HG03378 (cell line): ENCODE measurements at regions not wholly inside any gene's neighbourhood (a gene's known extent, or its start where the extent isn't known, plus 50 kb on each side); places are given as distances from the start of the nearest gene placed in this dataset.

Source experiments
- ATAC-seq: cut with Tn5 transposase; IDR thresholded peaks from one replicate; pipeline ENCODE4 v1.9.1; 2021; ENCODE audit warnings: mild to moderate bottlenecking, moderate library complexity; ENCODE audit not compliant: unreplicated experiment

DNA sequence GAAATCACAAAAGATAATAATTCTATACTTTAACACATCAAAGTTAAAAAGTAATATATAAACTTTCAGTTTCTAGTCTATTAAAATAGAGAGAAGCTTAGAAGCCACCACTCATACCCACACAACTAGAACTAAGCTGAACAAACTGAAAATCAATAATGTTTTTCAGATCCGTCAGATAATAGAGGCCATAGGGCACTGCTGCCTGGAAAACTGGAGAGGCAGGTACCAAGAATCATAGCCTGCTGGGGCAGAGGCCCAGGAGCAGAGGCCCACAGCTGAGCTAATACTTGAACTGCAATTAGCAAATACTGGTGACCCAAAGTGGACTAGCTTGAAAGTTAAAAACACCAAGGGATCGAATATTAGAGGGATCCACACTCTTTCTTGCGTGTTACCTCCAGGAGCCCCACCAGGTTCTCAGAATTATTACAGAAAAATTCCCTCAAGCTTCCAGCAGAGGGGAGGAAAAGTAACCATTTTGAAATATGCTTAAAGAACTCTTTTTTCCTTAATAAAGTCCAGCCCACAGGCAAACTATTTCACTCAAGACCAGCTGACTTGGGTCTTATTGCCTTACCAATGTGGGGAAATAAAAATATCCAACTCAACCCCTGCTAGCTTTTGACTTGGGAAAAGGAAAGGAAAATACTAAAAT lies 774.1 kb upstream of the IGFBP3 start:
- ATAC-seq, result no peak

DNA sequence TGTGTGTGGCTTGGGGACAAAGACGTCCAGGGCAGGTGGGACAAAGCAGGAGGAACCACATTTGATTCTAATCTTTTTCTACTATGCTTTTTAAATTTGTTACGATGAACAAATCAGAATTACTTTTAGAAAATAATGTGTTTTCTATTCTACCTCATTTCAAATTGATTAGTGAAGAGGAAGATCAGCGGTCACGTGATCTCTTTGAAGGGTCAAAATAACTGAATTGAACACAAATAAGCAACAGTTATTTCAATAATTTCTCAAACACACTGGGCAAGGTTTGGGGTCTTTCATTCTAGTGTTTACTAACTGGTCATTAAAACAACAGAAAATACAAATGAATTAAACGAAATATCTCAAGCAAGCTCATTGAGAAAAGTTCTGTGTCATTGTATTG lies 773.0 kb upstream of the IGFBP3 start:
- no peak for ATAC-seq

DNA sequence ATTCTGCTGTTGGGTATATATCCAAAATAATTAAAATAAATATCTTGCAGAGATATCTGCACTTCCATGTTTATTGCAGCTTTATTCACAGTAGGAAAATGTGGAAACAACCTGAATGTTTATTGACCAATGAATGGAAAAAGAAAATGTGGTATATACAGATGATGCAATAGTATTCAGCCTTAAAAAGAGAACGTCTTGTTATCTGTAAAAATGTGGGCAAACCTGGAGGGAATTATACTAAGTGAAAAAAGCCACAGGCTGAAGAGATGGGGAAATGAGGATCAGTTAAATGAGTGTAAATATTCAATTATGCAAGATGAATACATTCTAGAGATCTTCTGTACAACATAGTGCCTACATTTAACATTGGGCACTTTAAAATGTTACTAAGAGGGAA lies 766.1 kb upstream of the IGFBP3 start:
- ATAC-seq, result no peak

DNA sequence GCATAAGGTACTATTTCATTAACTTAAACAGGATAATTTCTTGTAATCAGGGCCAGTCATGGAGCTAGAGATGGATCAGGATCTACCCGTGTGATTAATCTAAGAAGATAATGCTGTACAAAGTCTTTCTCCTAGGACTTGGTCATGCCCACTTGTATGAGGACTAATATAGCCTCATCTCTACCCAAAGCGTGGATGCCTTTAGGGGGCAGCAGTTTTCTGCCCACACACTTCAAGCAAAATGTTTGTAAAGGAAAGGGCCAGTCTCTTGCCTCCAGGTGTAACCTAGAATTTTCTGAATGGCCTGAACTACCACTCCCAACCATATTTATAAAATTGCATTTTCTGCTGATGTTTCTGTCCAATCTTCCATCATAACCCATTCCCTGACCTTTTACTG lies 764.0 kb upstream of the IGFBP3 start:
- no peak for ATAC-seq

DNA sequence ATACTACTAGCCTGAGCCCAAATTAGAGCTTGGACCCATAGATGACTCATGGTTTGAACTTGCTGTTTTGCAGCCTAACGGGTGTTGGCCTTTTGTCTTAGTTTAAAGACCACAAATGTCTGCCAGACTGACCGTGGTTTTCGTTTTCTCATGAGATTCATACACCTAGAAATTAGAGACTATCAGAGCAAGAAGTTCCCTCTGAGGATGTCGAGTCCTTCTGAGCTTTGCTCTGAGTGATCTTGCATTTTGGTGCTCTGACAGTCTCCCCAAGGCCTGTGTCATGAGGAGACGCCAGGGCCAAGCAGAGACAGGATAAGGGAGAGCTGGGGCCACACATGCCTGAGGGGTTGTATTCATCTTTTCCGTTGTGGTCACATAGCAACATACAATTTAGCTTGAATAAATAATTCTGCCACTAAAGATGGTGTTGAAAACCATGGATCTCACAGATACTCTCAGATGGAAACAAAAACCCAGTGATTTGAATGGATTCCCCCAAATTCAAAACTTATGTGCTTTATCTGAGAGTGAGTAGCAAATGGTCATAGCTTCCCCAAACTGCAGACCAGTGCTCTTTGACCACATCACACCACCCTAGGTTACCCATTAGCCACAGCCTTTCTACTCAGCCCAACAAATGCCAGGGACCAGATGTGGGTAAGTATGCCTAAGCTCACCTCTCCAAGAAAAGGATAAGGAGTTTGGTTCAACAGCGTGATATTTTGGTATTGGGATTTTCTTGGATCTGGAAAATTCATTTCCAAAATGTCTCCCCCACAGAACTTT lies 762.0 kb upstream of the IGFBP3 start:
- no peak for ATAC-seq

DNA sequence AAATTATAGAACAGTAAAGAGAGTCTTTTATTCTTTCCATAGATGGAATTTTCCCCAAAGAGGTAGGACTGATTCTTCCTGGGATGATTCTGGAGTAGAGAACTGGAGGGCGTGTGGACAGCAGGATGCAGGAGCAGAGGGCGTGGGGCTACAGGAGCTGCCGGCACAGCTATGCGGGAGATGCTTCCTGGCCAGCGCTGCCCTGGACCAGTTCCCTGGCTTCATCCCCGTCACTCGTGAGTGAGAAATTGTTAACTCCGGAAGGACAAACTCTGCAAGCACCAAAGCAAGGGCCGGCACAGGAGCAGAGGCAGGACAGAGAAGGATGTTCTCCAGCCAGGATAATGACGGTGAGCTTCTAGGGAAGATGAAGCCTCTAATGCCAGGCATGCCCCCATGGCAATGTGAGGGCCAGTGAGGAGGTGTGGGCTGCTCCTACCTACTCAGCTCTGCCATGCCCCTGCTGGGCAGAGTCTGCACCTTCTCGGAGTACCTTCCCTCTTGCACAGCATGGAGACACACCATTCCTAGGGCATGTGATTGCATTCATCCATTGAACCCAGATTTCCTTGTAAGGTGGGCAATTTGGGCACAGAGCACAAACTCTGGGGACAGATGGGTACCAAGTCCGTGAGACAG lies 760.9 kb upstream of the IGFBP3 start:
- ATAC-seq, result no peak

DNA sequence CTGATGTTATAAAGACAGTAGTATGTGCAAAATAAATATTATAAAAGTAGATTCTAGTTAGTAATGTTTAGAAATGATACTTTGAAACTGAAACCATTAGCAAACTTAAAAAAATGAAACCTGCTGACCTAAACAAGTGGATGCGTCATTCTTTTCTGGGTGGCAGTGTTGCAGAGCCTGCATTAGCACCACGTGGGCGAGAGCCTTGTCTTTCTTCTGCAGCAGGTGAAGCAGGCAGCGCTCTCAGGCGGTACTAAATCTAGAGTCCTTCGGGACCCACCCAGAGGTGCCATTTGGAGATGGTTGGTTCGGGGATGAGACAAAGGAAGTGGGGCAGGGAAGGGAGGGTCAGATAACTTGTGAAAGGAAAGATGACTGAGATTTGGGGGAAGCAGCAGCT lies 759.1 kb upstream of the IGFBP3 start:
- peak; percentile 44 for ATAC-seq

DNA sequence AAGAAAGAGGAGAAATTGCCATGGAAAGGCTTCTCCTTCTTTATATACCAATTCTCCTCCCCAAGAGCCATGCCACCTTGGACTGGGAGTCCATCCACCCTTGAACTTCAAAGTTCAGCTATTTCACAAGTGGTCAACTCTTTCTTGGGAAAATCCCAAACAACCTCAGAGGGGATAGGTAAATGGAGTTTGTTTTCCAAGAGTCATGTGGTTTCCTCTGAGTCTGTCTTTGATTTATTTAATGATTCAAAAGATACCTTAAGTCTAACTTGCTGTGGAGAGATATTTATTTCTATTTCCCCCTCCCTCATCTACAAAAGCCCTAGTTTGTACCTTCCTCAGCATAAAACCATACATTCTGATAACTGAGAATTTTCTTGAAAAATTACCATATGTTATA lies 758.6 kb upstream of the IGFBP3 start:
- no peak for ATAC-seq

DNA sequence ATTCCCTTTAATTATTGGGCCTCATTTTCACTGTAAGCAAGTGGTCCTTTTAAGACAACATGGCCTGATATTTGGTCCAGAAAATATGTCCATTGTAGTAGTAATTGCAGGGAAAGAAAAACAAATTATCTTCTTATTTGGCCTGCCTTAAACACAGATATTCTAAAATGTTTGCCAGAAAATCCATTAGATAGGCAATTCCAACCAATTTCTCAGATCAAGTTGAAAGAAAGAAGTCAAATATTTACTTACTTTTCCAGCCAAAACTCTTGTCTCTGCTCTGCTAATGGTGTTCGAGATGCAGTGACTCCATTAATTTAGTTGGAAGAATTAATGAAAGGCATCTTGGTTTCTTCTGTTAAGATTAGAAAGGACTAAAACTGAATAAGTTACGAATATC lies 757.3 kb upstream of the IGFBP3 start:
- ATAC-seq, result no peak

DNA sequence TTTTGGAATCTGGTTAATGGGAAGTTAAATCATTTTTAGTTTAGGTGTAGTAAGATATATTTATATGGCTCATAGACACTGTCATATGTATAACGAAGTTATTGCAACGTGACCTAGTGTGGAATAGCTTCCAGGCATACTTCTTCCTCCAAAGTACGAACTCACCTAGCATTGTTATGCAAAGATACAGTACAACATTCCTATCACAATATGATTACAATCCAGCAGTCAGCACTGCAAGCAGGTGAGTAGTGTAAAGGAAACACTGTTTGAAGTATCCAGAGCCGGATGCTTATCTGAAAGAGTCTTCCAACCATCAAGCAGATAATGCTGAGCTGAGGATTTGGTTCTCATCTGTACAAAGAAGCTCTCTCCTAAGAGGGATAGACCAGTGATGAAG lies 754.4 kb upstream of the IGFBP3 start:
- ATAC-seq, result no peak

DNA sequence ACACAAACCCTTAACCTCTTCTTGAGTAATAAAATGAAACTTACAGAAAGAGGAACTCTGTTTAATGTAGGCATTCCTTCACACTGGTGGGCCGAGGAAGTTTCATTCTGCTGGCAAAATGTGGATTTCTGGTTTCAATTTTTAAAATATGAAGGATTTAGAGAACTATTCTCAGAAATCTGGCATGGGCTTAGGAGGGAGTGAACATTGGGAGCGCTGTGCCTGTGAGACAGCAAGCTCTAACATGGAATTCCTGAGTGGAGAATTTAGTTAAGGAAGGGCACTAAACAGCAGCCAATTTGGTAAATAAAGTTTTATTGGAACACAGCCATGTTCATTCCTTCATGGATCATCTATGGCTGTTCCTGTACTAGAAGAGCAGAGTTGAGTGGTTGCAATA lies 751.8 kb upstream of the IGFBP3 start:
- no peak for ATAC-seq

DNA sequence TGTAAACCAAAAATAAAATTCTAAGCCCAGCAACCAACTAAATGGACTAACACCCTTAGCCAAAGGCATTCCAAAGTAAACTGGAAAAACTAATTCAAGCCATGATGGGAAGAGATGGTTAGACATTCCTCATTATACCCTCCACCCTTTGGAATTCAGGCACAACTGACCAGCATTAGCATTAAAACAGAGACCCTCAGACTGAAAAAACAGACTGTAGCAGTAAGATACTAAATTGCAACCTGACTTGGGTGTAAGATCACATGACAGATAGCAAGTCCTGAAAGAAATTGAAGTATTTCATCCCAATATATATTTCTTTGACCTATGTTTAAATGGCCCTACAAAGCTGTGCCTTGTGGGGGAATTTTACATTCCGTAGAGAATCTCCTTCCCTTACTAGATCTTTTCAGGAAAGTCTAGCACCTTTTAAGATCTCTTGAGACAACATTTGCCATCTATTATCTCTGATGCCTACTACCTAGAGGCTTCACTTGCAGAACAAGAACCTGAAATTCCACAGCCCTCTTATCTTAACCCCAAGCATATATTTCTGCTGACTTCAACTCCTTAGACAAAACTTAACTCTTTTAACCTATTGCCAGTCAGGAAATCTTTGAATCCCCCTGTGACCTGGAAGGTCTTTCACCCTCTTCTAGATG lies 750.2 kb upstream of the IGFBP3 start:
- no peak for ATAC-seq

DNA sequence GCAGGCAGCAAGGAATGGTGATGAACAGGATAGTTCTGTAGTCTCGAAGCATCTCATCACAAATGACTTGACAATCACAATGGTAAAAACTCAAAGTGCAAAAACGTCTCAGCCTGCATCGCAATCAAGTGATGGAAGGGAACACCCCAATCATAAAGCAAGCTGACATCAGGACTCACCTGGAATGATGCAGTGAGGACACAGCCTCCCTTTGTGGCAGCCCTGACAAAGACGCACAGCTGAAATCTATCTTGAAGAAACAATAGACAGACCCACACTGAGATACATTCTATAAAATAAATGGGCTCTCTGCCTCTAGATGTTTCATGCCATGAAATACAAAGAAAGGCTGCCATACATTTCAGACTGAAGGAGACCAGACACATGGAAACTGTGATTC lies 748.0 kb upstream of the IGFBP3 start:
- no peak for ATAC-seq

DNA sequence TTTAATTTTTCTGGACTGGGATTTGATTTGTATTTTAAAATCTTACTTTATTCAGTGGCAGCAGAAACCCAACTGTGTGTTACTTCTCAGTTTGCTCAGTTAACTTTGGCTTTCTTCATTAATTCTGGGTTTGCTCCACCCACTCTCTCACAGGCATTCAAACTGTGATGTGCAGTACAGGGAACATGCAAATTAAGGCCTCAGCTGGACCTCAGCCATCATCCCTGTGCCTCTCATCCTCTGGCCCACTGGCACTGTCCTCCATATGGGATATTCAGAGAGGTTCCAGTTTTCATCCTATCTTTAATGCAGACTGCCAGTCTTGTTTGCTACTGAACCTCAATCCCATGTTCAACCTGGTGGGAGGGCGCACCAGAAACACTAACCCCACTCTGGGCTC lies 743.4 kb upstream of the IGFBP3 start:
- no peak for ATAC-seq

DNA sequence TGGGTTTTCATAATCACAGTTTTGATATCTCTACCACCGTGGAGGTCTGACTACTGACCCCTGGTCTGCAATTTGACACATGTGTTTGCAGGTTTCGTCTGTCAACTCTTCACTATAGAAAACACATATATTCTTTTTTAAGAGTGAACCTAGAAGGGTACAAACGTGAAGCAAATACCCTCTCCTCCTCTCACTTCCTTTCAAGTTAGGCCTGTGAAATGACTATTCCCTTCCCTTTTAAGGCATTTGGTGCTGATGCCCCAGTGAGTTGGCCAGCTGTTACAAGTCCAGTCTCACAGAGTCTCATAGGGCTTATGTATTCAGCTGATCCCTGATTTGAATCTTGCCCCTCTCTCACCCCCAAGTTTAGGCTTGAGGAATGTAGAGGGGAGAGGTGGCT lies 742.0 kb upstream of the IGFBP3 start:
- no peak for ATAC-seq

DNA sequence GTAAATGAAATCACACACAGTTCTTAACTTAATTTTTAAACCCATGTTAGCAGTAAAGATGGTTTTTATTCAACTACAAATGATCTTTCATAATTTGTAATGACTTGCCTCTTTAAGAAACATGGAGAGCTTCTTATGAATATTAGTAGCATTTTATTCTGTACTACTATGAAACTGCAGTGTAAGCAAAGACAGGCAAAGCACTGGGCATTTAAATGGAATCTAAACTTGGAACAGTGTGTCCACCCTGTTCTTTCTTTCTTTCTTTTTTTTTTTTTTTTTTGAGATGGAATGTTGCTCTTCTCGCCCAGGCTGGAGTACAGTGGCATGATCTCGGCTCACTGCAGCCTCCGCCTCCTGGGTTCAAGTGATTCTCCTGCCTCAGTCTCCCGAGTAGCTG lies 740.4 kb upstream of the IGFBP3 start:
- ATAC-seq, result no peak

DNA sequence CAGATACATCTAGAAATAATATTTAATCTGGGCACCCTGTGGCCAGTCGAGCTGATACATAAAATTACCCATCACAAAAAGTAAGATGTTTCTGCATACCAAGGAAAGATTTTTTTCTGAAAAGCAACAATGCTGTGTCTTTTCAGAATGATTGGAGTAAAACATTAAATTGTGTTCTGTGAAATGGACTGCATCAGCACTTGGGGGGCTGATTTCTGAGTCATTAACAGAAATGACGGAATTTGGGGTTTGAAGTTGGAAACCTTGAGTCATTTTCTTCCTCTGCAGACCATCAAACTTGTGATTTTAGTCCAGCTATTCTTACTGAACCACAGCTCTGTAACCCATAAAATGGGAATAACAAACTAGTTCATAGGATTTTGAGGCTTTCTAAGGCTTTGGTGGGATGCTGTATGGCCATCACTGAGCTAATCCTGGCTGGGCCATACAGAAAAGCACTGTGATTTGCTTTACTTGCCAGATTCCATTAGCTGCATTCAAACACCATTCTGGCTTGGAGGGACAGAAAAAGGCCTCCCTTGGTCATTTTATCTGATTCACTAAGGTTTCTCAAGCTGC lies 739.4 kb upstream of the IGFBP3 start:
- ATAC-seq, result no peak

DNA sequence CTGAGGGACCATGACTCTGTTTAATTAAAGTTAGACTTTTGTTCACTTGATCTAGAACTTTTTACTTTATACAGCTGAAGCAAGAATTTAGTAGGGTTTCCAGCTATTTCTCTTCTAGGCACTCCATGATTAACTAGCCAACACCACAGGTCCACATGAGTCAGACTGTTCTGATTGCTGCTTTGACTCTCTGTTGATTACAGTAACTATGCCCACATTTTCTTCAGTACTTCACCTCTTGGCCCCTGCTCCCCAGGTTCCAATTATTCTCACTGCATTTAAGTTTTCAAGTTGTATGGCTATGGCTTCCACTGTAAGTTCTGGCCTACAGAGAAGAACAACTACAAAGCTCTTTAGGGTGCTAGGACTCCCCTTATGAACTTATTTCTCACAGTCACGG lies 737.2 kb upstream of the IGFBP3 start:
- no peak for ATAC-seq

DNA sequence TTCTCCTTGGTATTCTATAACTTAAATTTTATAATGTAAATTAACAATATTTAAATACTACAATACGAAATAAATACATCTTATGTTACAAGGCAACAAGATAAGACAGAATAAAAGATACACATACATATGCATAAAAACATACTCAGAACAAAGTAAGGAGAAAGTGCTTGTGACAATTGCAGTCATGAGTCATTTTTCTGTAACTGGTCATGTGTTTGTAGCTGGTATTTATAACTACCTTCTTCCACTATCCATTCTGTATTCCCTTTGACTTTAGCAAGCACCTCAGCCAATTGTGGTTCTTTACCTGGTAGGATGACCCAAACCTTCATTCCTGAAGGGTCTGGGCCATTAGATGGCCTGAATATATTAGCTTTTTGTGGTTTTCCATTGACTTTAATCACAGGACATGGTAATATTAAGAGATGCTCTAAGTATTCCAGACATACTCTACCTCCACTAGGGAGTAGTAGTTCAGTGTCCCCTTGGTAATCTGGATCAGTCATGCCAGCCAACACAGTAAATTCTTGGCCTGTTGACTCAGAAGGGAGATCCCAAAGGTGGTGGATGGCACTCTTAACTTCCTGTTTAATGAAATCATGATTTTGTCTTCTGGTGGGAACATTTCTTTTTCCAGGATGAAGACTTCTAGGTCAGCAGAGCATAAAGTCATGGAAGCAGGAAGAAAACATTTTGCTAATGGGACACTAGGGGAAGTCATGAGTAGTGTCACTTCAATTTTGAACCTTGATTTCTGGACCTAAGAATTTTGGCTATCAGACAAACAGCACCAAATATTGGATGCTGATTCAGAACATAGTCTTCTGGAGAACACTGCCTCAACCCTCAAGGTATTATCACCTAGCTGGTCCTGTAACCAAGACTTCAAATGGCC lies 733.7 kb upstream of the IGFBP3 start:
- ATAC-seq, result no peak

DNA sequence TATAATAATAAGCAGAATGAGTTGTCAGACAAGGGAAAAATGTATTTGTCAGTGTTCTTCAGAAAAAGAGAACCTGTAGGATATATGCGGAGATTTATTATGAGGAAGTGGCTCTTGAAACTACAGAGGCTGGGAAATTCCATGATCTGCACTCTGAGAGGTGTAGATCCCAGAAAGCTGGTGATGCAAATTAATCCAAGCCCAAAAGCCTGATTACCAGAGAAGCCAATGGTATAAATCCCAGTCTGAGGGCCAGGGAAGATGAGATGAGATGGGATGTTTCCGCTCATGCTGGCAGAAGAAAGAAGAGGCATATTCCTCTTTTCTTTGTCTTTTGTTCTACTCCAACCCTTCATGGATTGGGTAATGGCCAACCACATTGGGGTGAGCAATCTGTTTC lies 732.8 kb upstream of the IGFBP3 start:
- no peak for ATAC-seq
